Neural cell (in vitro differentiated cells): ENCODE measurements at regions not wholly inside any gene's neighbourhood (a gene's known extent, or its start where the extent isn't known, plus 50 kb on each side); places are given as distances from the start of the nearest gene placed in this dataset.

Experiments used
- EP300 ChIP-seq: fragments of 450-650 bp; conservative IDR thresholded peaks from 2 replicates; pipeline ENCODE4 v1.6.1; 2014; ENCODE audit warnings: antibody characterized with exemption, mild to moderate bottlenecking, moderate library complexity; ENCODE audit not compliant: poor library complexity, severe bottlenecking
- EZH2 ChIP-seq: fragments of 200-600, 300-800 bp; shearing (Covaris generic), sonication (generic); IDR thresholded peaks from 2 replicates; pipeline ENCODE4 v1.6.1; 2014; ENCODE audit warnings: antibody characterized with exemption, low read length, borderline replicate concordance, mild to moderate bottlenecking; ENCODE audit not compliant: insufficient read depth, poor library complexity, severe bottlenecking
- POLR2AphosphoS5 ChIP-seq: IDR thresholded peaks from 2 replicates; pipeline ENCODE4 v1.6.1; 2012
- SMC3 ChIP-seq: fragments of 450-650 bp; conservative IDR thresholded peaks from 2 replicates; pipeline ENCODE4 v1.6.1; 2014; ENCODE audit warnings: antibody characterized with exemption, mild to moderate bottlenecking, moderate library complexity; ENCODE audit not compliant: poor library complexity
- TAF1 ChIP-seq: IDR thresholded peaks from 2 replicates; pipeline ENCODE4 v1.6.1; 2012; ENCODE audit warnings: low read depth
- TF ChIP-seq, protein P1 (sequence below): fragments of 450-650 bp; IDR thresholded peaks from 2 replicates; pipeline ENCODE4 v1.5.1; 2014; ENCODE audit warnings: antibody characterized with exemption, mild to moderate bottlenecking, moderate library complexity; ENCODE audit not compliant: poor library complexity, severe bottlenecking
- TF ChIP-seq, protein P2 (sequence below): IDR thresholded peaks from 2 replicates; pipeline ENCODE4 v1.6.1; 2012; ENCODE audit warnings: borderline replicate concordance

DNA sequence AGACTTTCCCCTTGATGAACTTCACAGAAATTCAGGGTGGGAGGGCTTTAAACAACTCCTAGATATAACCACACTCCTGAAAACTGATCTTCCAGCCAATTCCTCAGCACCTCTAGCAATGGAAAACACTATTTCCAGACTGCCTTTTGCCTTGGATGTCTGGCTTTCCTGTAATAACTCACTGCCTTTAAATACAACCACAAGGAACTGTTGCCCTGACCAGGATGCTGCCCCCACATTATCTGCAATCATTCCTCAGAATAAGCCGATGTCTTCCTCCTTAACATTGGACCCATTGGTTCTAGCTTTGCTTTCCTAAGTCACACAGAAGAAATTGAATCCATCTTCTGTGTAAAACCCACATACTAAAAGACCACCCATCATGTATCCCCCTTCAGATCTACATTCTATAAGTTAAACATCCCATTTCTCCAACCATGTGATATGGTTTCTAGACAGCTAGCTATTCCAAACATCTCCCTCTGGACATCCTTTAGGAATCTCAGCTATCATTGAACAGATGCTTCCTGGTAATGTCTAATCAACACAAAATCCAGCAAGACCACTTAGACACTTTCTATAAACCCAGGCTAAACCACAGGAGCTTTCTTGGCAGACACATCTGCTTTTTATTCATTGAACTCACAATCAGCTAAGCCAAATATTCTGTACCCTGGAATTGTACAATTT lies 95.9 kb upstream of the KCNQ5 start:
- no peak for TF ChIP-seq POLR2AphosphoS5
- TF ChIP-seq EZH2 = no peak
- TF ChIP-seq, protein P1, sequence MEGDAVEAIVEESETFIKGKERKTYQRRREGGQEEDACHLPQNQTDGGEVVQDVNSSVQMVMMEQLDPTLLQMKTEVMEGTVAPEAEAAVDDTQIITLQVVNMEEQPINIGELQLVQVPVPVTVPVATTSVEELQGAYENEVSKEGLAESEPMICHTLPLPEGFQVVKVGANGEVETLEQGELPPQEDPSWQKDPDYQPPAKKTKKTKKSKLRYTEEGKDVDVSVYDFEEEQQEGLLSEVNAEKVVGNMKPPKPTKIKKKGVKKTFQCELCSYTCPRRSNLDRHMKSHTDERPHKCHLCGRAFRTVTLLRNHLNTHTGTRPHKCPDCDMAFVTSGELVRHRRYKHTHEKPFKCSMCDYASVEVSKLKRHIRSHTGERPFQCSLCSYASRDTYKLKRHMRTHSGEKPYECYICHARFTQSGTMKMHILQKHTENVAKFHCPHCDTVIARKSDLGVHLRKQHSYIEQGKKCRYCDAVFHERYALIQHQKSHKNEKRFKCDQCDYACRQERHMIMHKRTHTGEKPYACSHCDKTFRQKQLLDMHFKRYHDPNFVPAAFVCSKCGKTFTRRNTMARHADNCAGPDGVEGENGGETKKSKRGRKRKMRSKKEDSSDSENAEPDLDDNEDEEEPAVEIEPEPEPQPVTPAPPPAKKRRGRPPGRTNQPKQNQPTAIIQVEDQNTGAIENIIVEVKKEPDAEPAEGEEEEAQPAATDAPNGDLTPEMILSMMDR = no peak
- TF ChIP-seq SMC3 = no peak
- TF ChIP-seq TAF1 = no peak
- no peak for TF ChIP-seq EP300
- TF ChIP-seq, protein P2, sequence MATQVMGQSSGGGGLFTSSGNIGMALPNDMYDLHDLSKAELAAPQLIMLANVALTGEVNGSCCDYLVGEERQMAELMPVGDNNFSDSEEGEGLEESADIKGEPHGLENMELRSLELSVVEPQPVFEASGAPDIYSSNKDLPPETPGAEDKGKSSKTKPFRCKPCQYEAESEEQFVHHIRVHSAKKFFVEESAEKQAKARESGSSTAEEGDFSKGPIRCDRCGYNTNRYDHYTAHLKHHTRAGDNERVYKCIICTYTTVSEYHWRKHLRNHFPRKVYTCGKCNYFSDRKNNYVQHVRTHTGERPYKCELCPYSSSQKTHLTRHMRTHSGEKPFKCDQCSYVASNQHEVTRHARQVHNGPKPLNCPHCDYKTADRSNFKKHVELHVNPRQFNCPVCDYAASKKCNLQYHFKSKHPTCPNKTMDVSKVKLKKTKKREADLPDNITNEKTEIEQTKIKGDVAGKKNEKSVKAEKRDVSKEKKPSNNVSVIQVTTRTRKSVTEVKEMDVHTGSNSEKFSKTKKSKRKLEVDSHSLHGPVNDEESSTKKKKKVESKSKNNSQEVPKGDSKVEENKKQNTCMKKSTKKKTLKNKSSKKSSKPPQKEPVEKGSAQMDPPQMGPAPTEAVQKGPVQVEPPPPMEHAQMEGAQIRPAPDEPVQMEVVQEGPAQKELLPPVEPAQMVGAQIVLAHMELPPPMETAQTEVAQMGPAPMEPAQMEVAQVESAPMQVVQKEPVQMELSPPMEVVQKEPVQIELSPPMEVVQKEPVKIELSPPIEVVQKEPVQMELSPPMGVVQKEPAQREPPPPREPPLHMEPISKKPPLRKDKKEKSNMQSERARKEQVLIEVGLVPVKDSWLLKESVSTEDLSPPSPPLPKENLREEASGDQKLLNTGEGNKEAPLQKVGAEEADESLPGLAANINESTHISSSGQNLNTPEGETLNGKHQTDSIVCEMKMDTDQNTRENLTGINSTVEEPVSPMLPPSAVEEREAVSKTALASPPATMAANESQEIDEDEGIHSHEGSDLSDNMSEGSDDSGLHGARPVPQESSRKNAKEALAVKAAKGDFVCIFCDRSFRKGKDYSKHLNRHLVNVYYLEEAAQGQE = no peak
